NCI-H1048 (cell line): ENCODE measurements at regions not wholly inside any gene's neighbourhood (a gene's known extent, or its start where the extent isn't known, plus 50 kb on each side); places are given as distances from the start of the nearest gene placed in this dataset.
"Not testable (repeated sequence)": the region's sequence is repeated elsewhere in the genome, so short reads cannot be mapped to it uniquely, and the experiment has no call there.

Source experiments
- DNase-seq: peaks from one replicate; lab custom pipeline; 2025; lab: John Stamatoyannopoulos, UW

- no peak for DNase-seq
Observed at GRCh38 chr10:22824984-22825383, 102.9 kb upstream of the ARMC3 start.

- DNase-seq = no peak
Observed at GRCh38 chr10:22824520-22824919, 103.3 kb upstream of the ARMC3 start.

GRCh38 chr10:22823109-22823508 is 104.7 kb upstream of the ARMC3 start:
- DNase-seq = no peak

- DNase-seq = not testable (repeated sequence)
Observed at GRCh38 chr10:22821921-22822320, 105.9 kb upstream of the ARMC3 start.

- DNase-seq = no peak
Observed at GRCh38 chr10:22821501-22821900, 106.4 kb upstream of the ARMC3 start.

- DNase-seq = no peak
Observed at GRCh38 chr10:22816298-22816653, 101.9 kb upstream of the PIP4K2A start.

- no peak for DNase-seq
Observed at GRCh38 chr10:22810643-22811465, 96.5 kb upstream of the PIP4K2A start.

DNA sequence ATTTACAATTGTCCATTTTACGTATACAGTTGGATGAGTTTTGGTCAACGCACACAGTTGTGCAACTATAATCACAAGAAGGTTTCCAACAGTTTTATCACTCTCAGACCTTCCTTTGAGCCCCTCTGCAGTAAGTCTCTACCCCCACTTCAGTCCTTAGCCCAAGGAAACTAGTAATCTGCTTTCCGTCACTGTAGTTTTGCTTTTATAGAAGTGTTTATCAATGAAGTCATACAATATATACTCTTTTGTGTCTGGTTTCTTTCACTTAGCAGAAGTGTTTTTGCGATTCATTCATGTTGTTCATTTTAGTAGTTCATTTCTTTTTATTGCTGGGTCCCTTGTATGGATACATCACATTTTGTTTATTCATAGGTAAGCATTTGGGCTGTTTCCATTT is 92.9 kb upstream of the PIP4K2A start:
- DNase-seq = no peak

- DNase-seq = no peak
Observed at GRCh38 chr10:22805304-22805703, 90.9 kb upstream of the PIP4K2A start.

DNA sequence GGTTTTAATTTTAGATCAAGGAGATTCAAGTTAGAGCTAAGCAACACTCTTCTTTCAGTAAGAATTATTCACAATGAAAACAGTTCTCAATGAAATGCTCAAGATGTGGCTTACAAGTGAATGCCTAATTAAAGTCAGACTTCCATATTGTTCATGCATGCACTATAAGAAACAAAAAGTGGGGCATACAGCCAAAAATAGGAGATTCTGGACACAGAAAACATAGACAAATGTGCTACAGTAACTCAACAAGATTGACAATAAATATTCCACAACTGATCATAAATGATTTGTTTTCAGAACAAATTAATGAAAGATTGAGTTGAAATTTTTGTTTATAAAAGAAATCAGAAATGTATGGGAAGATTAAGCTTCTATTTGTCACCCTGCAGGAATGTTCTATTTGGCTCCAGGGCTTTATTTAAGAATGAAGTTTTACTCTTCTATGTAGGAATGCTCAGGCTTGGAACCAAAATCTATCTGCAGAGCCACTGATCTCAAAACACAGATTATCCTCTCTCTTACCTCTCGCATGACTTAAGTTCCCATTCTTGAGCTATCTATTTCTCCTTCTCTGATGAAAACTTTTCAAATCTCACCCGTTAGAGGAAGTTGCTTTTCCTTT is 89.0 kb upstream of the PIP4K2A start:
- DNase-seq = no peak

DNA sequence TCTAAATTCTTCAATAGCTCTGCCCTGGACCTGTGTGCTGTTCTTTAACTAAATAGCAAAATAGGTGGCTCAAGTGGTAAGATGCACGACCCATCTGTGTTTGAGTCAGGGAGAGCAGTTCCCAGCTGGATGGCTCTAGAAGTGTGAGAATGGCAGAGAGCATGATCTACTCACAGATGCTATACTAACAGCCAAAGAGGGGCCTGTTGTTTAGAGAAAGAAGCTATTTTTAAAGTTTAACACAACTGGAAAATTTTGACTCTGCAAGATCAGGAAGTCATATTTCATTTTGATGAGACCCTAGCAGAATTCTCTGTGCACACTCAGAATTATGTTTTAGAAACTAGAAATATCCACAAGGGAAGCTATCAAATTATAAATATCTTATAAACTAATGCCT is 87.4 kb upstream of the PIP4K2A start:
- no peak for DNase-seq

GRCh38 chr10:22797796-22798195 is 83.4 kb upstream of the PIP4K2A start:
- DNase-seq = not testable (repeated sequence)

DNA sequence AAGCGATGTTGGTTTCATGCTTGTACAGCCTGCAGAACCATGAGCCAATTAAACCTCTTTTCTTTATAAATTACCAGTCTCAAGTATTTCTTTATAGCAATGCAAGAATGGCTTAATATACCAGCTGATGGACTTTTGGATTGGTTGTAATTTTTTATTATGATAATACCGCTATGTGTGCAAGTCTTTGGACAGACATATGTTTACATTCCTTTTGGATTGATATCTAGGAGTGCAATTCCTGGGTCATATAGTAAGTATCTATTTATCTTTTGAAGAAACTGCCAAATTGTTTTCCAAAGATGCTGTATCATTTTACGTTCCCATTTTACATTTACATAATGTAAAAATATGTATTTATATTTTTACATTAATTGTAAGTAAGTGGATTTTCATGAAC is 81.2 kb upstream of the PIP4K2A start:
- no peak for DNase-seq

DNA sequence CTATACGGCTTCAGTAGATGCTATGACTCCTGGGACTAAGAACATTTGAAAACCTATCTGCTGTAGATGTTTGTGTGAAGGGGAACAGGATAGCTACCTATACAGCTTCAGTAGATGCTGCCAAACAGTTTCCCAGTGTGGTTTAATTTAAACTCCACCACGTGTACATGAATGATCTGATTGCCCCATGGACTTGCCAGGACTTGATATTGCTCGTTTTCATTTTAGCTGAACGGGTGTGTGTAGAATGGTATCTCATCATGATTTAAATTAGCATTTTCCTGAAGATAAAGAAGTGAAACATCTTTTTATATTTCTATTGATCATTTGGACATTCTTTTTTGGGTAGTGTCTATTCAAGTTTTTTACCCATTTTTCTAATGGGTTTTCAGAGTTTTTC is 77.8 kb upstream of the PIP4K2A start:
- DNase-seq = no peak

DNA sequence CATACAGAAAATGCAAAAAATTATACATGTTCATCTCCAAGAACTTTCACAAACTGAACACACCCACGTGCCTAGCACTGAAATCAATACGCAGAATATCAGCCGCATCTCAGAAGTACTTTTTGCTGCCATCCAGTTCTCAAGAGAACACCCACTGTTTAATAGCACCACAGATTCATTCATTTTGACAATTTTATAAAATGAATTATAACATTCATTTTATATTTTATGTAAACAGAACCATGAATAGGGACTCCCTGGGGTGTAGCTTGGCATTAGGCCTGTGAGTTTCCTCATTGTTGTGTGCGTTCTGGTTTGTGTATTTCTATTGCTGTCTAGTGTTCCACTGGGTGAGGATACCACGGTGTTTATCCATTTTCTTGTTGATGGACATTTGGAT is 77.3 kb upstream of the PIP4K2A start:
- no peak for DNase-seq

DNA sequence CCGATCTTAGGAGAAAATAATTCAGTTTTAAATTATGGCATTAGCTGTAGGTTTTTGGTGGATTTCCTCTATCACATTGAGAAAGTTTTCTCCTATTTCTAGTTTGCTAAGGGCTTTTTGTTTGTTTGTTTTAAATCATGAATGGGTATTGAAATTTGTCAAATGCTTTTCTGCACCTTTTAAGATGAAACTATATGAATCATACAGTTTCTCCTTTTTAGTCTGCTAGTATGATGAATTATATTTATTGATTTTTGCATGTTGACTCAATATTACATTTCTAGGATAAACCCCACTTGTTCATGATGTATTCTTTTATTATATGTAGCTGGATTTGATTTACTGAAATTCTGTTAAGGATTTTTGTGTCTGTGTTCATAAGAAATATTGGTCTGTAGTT is 70.3 kb upstream of the PIP4K2A start:
- DNase-seq = no peak

DNA sequence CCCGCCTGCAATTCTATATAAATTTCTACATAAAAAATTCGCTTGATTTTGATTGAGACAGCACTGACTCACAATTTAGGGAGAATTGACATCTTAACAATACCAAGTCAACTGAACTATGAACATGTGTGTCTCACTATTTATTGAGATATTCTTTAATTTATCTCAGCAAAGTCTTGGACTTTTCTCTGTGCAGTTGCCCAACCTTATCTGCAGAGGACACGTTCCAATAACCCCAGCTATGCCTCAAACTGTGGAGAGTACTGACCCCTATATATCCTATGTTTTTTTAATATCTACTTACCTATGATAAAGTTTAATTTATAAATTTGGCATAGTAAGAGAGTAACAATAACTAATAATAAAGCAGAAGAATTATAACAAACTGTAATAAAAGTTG is 69.4 kb upstream of the PIP4K2A start:
- DNase-seq = no peak

GRCh38 chr10:22780474-22780885 is 66.1 kb upstream of the PIP4K2A start:
- DNase-seq = no peak

DNA sequence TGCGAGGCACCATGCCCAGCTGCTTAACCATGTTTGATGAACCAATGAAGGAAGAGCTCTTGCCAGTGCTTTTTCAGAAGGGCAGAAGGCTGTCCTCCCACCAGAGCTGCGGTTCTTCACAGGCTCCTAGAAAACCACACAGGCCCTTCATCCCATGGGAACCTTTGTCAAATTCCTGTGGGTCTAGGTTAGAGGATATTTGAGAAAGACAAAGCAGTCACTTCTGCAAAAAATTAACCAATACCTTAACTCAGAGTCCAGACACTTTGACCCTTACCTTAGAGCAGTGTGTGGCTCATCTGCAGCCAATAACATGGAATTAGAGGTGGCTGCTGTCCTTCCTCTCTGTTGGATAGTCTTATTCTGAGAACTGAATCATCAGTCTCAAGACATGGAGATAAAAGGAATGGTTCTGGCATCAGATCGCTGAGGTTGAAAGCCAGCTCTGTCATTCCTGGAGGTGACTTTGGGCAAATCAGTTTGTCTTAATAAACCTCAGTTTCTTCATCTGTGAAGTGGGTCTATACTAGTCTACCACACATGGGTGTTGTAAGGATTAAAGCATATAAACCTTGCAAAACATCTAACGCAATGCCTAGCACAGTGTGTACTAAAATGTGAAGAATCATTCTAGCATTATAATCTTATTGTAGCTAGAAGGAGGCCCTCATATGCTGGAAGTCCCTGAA is 65.1 kb upstream of the PIP4K2A start:
- DNase-seq = no peak

GRCh38 chr10:22774102-22774501 is 59.7 kb upstream of the PIP4K2A start:
- DNase-seq = no peak

DNA sequence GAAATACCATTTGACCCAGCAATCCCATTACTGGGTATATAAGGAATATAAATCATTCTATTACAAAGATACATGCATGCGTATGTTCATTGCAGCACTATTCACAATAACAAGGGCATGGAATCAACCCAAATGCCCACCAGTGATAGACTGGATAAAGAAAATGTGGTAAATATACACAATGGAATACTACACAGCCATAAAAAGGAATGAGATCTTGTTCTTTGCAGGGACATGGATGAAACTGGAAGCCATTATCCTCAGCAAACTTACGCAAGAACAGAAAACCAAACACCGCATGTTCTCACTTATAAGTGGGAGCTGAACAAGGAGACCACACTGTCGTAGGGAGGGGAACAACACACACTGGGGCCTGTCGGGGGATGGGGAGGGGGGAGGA is 57.3 kb upstream of the PIP4K2A start:
- not testable (repeated sequence) for DNase-seq

- DNase-seq = no peak
Observed at GRCh38 chr10:22770270-22770669, 55.9 kb upstream of the PIP4K2A start.

DNA sequence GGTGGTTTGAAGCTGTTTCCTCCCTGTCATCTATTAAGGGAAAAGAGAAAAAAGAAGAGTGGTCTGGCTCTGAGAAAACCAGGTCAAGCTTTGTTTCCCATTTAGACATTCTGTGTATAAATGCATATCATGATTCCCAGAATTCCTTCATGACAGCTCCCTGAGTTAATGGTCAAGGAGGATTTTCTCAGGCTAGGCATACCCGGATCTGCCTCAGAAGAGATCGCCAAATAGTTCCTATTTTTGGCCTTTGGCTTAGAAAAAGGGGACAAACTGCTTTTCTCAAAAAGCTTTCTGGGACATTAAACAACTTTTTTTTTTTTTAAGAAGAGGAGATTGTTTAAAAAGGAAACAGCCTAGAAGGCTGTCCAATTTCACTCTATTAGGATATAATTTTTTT is 53.5 kb upstream of the PIP4K2A start:
- DNase-seq = no peak
